ENCODE measurements at regions not wholly inside any gene's neighbourhood (a gene's known extent, or its start where the extent isn't known, plus 50 kb on each side); places are given as distances from the start of the nearest gene placed in this dataset.

- no peak for DNase-seq (ENCODE audit: low spot score)
Measured at GRCh38 chr5:2009986-2010914, 127.5 kb upstream of the IRX4 start.

GRCh38 chr5:2008851-2009629 lies 126.3 kb upstream of the IRX4 start:
- DNase-seq (ENCODE audit: low spot score): no peak

DNA sequence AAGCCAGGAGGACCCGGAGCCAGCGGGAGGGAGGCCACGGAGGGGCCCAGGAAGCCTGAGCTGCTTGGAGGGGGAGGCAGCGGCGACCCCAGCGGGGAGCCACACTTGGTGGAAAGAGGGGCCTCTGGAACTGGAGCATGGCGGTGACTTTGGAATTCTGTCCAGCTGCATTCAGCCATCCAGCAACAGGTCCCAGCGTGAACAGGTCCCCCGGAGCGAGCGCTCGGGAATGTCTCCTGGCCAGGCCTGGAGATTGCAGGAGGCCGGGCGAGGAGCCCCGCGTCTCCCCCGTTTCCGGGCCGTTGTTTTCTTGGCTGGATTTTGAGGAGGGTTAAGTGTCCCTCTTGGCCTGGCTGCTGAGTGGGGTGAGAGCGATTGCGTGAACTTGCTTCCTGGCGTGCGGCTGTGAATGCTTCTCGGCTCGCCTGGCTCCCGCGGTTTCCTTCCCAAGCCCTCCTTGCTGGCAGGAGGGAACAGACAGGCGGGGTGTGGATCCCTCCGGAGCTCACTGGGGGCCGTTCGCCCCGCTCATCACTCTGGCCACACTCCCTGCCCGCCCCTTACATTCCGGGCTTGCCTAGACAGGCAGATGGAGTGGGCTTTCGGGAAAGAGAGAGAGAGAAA lies 125.3 kb upstream of the IRX4 start:
- no peak for DNase-seq (ENCODE audit: low spot score)

- DNase-seq (ENCODE audit: low spot score): no peak
Measured at GRCh38 chr5:2007496-2007877, 124.8 kb upstream of the IRX4 start.

DNA sequence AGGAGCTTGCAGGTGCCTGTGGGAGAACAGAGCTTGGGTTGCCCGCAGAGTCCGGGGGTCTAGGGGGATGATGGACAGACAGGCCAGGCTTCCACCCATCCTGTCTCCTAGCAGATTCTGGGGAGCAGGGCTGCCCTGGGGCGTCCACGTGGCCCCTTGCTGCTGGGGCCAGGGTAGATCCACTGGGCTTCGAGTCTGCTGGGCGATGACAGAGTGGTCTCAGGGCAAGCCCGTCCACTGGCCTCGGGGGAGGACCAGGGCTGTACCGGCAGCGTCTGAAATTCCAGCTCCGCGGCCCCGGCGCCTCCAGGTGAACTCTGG lies 124.2 kb upstream of the IRX4 start:
- no peak for DNase-seq (ENCODE audit: low spot score)

DNA sequence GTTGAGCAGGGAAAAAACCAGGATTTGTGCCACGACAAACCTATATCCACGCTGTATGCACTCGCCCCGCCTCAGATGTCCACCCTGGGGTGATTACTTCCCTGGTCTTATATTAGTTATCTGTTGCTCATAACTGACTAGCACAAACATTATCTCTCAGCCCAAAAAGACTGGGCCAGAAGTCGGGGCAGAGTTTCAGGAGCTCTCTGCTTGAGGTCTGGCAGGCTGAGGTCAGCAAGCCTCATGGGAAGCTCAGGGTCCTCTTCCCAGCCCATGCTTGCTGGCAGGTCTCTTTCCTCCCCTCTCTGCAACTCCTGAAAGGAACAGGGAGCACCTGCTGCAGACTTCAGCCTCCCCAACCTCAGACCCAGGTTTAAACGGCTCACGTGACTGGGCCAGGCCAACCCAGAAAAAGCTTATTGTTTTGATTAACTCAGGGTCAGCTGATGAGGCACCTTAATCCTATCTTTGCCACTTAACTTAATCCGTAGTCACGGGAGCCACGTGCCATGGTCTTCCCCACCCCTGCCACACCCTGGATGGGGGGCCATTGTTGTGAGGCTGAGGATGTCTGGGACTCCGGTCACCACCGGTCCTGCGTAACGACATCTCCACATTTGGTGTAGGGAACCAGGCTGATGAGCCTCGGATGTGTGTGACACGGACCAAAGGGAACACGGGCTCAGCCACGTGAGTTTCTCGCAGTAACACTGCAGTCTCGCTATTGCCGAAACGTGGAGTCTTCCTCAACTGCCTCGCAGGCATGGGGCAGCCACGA lies 123.7 kb upstream of the IRX4 start:
- no peak for DNase-seq (ENCODE audit: low spot score)

DNA sequence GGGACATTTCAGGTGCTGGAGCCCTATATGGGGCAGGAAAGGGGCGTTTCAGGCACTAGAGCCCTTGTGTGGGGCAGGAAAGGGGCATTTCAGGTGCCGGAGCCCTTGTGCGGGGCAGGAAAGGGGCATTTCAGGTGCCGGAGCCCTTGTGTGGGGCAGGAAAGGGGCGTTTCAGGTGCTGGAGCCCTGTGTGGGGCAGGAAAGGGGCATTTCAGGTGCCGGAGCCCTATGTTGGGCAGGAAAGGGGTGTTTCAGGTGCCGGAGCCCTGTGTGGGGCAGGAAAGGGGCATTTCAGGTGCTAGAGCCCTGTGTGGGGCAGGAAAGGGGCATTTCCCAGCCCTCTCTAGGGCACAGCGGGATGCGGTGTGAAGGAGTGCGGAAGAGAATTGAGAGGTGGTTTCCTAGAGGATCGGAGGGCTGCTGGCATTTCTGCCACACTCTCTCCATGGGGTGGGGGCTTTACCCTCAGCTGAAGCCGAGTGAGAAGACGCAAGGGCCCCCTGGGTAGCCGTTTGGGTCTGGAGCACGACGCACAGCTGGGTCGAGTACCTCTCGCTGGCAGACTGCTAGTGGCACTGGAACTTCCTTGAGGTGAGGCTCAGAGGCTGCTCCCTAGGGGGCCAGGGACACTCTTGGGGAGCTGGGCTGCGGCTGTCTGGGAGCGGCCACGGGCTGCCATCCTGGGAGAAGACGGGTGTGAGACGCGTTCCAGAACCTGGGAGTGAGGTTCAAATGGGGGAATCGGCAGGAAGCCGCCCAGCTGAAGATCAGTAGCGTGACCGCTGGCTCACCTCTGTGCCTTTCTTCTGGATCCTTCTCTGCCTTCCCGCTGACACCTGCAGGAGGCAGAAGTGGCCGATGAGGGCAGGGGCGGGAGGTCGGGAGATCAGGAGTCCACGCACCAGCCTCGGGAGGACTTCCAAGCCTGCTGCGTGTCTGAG lies 122.6 kb upstream of the IRX4 start:
- DNase-seq (ENCODE audit: low spot score): no peak

DNA sequence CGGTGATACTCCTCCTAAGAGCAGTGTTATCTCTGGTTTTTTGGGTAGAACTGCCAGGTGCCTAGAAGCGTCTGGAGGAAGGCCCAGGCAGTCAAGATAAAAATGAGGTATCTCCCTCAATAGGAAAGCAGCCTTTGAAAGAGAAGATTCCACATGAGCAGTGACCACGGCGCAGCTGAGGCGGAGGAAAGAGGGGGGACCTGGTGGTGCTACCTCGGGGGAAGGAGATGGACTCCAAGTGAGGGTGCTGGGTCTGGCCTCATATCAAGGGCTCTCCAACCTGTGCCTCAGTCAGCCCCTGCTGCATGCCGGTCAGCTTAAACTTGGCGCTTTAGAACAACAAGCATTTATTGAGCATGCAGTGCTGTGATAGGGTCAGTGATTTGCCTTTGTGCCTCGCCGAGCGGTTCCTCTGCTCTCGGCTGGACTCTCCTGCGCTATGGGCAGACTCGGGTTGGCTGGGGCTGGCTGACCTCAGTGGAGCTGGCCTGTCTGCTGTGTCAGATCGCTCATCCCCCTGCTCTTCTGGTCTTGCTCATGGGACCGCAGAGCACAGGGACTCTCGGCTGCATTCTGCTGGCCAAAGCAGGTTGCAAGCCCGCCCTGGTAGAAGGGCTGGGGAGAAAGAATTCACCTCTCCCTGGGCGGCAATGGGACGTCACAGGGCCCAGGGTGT lies 121.1 kb upstream of the IRX4 start:
- no peak for DNase-seq (ENCODE audit: low spot score)

GRCh38 chr5:2003206-2003605 lies 120.5 kb upstream of the IRX4 start:
- DNase-seq (ENCODE audit: low spot score): no peak

DNA sequence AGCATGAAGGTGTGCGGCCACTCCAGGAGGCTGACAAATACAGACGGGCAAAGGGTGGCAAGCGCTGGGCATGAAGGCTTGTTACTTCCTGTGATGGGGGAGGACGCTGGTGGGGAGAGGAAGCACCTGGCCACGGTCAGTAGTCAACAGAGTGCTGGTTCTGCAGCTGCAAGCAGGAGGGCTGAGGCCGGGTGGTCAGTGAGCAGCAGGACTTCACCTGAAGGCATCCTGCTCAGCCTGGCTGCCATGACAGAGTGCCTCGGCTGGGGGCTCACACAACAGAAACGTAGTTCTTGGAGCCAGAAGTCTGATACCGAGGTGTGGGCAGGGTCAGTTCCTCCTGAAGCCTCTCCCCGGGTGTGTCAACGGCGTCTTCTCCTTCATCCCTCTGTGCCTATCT lies 118.6 kb upstream of the IRX4 start:
- DNase-seq (ENCODE audit: low spot score): no peak

GRCh38 chr5:2000591-2000990 lies 117.9 kb upstream of the IRX4 start:
- DNase-seq (ENCODE audit: low spot score): no peak

DNA sequence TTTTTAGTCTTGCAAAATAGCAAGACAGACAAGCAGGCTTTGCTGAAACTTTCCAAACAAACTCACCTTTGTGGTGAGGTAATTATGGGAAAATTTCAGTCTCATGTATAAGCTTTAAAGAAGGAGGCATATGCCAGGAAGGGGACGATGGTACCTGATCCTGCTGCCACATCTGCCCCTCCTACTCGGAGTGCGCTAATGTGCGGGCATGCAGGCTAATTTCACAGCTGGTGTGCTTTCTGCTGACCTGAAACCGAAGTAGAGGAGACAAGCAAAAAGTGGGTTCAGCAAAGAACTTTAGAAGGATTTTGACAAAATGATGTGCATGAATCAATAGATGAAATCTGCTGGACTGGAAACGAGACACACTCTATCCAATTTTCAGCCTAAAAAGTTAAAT lies 117.1 kb upstream of the IRX4 start:
- no peak for DNase-seq (ENCODE audit: low spot score)

DNA sequence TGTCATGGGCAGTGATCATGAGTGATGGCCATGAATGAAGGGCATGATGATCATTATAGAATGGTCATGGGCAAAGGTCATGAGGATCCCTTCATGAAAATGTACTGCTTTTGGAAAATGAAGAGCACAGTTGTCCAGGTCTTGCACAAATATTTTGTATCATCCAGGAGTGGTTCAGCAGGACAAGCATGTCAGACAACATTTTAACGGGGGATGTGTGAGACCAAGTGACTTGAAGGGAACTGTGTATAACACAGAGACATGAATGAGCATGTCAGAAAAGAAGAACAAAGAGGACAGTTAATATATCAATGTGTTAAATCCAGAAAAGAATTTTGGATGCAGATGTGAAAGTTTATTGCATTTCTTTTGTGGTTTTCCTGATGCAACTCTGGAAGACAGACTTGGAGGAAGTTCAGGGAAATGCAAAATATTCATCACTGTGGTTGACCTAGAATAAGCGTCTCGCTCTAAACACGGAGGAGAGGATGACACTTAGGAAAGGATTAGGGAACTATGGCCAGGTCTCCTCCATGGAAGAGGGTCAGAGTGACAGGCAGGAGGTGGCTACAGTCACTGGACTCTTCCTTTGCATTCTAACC lies 116.1 kb upstream of the IRX4 start:
- DNase-seq (ENCODE audit: low spot score): no peak

- no peak for DNase-seq (ENCODE audit: low spot score)
Measured at GRCh38 chr5:1998348-1998669, 115.6 kb upstream of the IRX4 start.

DNA sequence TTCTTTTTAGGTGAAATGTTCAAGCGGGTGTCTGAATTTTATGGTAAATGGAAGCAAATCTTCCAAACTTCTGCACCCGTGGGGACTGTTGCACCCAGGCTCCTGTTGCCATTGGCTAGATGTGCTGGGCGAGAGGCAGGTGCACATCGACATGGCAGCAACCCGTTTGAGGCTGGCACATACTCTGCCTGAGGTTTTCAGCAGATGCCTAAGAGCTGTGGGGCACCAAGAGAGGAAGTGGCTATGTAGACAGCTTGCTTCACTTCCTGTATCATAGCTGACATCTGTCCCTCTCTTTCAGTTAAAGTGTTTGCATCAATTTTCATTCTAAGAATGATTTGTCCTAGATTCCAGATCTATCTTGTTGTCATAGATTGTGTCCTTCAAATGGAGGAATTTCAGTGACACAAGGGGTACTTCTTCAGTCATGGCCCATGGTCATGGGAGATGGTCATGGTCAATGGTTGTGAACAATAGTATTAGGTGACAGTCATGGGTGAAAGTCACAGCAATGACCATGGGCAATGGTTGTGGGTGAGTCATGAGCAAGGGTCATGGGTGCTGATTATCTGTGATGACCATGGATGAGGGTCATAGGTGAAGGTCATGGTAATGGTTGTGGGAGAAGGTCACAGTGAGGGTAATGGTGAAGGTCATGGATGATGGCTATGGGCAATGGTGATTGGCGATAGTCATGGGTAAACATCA lies 115.1 kb upstream of the IRX4 start:
- no peak for DNase-seq (ENCODE audit: low spot score)

DNA sequence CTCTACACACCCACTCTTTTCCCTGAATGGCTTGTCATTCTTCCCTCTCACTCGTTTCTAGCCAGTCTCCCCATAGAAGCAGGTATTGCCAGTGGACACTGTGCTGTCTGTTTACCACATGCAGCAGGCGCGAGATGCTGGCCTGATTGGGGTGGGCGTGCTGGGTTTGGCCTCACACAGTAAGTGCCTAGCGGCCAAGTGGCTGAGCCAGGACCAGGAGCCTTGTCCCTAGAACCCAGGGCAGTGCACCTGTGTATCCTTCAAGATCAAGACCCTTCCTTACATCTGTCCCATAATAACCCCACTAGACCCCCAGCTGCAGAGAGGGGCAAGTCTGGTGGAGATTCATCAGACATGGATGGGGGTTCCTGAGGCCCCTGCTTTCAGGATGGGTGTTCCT lies 112.8 kb upstream of the IRX4 start:
- DNase-seq (ENCODE audit: low spot score): no peak

DNA sequence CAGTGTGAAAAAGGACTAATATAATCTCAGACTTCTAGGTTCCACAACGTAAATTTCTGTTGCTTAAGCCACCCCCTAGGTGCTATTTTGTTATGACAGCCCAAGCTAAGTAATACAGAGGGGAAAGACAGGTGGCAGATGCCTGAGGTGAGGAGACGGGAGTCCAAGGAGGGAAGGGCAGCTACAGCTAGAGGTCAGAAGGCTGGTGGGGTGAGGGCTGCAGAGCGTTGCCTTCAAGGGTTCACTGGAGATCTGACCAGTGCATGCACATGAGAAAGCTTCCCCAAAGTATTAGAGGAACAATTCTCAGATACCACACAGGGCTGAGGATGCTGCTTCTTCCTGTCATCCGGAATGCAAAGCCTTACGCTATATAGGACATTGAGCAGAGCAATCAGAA lies 104.7 kb upstream of the IRX4 start:
- no peak for DNase-seq (ENCODE audit: low spot score)

DNA sequence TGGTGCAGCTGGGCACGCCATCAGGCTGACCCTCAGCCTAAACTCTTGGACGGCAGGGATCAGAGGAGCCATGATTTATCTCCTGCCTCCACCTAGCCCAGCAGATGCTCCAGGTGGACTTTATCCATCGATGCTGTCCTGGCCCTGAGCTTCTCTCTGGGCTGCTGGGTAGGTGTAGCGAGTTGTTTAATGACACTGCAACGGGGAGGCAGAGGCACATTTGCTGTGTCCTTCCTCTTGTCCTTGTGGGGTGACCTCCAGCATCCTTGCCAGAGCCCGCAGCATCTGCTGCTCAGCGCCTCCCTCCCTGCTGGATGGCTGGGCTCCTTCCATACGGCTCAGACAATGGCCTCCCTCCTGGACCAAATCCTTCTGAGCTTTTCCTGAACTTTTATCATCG lies 103.1 kb upstream of the IRX4 start:
- DNase-seq (ENCODE audit: low spot score): no peak

- DNase-seq (ENCODE audit: low spot score): no peak
Measured at GRCh38 chr5:1983919-1984695, 101.4 kb upstream of the IRX4 start.

All from hematopoietic multipotent progenitor cell treated with erythropoietin and hydrocortisone succinate and interleukin-3 and kit ligand, for 15 days (in vitro differentiated cells).